OCI-LY1 (cell line): ENCODE measurements at regions not wholly inside any gene's neighbourhood (a gene's known extent, or its start where the extent isn't known, plus 50 kb on each side); places are given as distances from the start of the nearest gene placed in this dataset.

ENCODE experiments used
- H2AFZ ChIP-seq: fragments of 200-600 bp; sonication (generic), shearing (Covaris generic); 2 replicates; pipeline ENCODE4 v1.6.0; 2014; ENCODE audit warnings: antibody characterized with exemption, mild to moderate bottlenecking, low read length
- H3F3A ChIP-seq: fragments of 200-600 bp; sonication (generic), shearing (Covaris generic); 2 replicates; pipeline ENCODE4 v1.6.0; 2014; ENCODE audit warnings: mild to moderate bottlenecking, antibody characterized with exemption, low read length, moderate library complexity; ENCODE audit not compliant: insufficient read depth
- H3K27ac ChIP-seq: fragments of 200-600 bp; sonication (generic); 2 replicates; pipeline ENCODE4 v1.5.1; 2014; ENCODE audit warnings: low read length, mixed run types, mild to moderate bottlenecking, low read depth; ENCODE audit not compliant: poor library complexity, severe bottlenecking
- H3K27me3 ChIP-seq: fragments of 200-600 bp; sonication (generic); 2 replicates; pipeline ENCODE4 v1.6.0; 2014; ENCODE audit warnings: antibody characterized with exemption, mild to moderate bottlenecking, low read length, moderate library complexity; ENCODE audit not compliant: insufficient read depth
- H3K36me3 ChIP-seq: fragments of 200-600 bp; sonication (generic); 2 replicates; pipeline ENCODE4 v1.6.1; 2014; ENCODE audit warnings: mild to moderate bottlenecking, antibody characterized with exemption, low read length, moderate library complexity, mixed read lengths; ENCODE audit not compliant: insufficient read depth
- H3K4me1 ChIP-seq: fragments of 200-600 bp; sonication (generic); 2 replicates; pipeline ENCODE4 v1.5.1; 2014; ENCODE audit warnings: mild to moderate bottlenecking, low read length, moderate library complexity; ENCODE audit not compliant: insufficient read depth, severe bottlenecking
- H3K4me2 ChIP-seq: fragments of 200-600 bp; sonication (generic), shearing (Covaris generic); 2 replicates; pipeline ENCODE4 v1.6.1; 2014; ENCODE audit warnings: low read length
- H3K4me3 ChIP-seq: fragments of 200-600 bp; sonication (generic); 2 replicates; pipeline ENCODE4 v1.5.1; 2014; ENCODE audit warnings: low read length, low read depth, mild to moderate bottlenecking, mixed read lengths; ENCODE audit not compliant: poor library complexity, severe bottlenecking
- H3K79me2 ChIP-seq: fragments of 200-600 bp; shearing (Covaris generic); 2 replicates; pipeline ENCODE4 v1.6.1; 2016; ENCODE audit warnings: mixed run types, low read length, mixed read lengths; ENCODE audit not compliant: insufficient read depth
- H3K9ac ChIP-seq: fragments of 200-600 bp; sonication (generic), shearing (Covaris generic); 2 replicates; pipeline ENCODE4 v1.6.1; 2014; ENCODE audit warnings: mild to moderate bottlenecking, low read length, mixed read lengths
- H3K9me2 ChIP-seq: fragments of 200-600 bp; sonication (generic), shearing (Covaris generic); 2 replicates; pipeline ENCODE4 v1.6.1; 2014; ENCODE audit warnings: low read depth, mild to moderate bottlenecking, low read length, mixed read lengths
- H3K9me3 ChIP-seq: fragments of 200-600 bp; shearing (Covaris generic); 2 replicates; pipeline ENCODE4 v1.6.1; 2014; ENCODE audit warnings: low read length, mixed read lengths
- H4K20me1 ChIP-seq: fragments of 200-600 bp; sonication (generic), shearing (Covaris generic); 2 replicates; pipeline ENCODE4 v1.6.0; 2016; ENCODE audit warnings: mild to moderate bottlenecking, low read length; ENCODE audit not compliant: insufficient read depth
- EZH2 ChIP-seq: fragments of 200-600 bp; sonication (generic), shearing (Covaris generic); IDR thresholded peaks from 2 replicates; pipeline ENCODE4 v1.8.0; 2017; ENCODE audit warnings: borderline replicate concordance, mixed run types, mild to moderate bottlenecking, antibody characterized with exemption, low read length, moderate library complexity, mixed read lengths
- TF ChIP-seq, protein P1 (sequence below): fragments of 200-600 bp; sonication (generic), shearing (Covaris generic); IDR thresholded peaks from 2 replicates; pipeline ENCODE4 v1.5.1; 2017; ENCODE audit warnings: mild to moderate bottlenecking, antibody characterized with exemption, low read length, moderate library complexity, mixed read lengths

DNA sequence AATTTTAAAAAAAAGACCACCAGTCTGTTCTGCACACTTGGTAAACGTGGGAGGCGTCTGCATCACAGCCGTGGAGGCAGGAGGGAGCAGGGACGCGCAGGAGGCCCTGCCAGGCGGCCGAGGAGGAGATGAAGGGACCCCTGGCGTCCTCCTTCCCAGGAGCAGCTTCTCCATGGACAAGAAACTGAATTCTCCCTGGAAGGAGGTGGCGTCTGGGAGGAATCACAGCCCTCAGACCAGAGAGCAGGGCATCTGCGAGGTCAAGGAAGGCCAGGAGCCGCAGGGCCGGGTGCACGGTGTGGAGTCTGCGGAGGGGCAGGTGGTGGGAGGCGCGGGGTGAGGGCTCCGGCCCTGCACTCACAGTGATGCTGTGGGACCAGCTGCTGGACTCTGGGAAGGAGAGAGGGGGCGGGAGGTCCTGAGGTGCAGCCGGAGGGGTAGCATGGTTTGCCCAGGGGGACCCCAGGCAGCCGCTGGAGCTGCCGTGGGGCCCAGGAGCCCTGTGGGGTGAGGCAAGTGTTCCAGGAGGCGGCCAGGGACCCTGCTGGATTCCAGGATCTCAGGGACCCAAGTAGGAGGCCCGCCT is 73.5 kb upstream of the GALNT9 start:
- H3F3A ChIP-seq: no peaks in the 10 kb centered on the region
- no peak overlapping the region for H3K9ac ChIP-seq
- no peaks in the 10 kb centered on the region for H3K79me2 ChIP-seq
- H3K9me2 ChIP-seq: no peaks in the 10 kb centered on the region
- H3K27ac ChIP-seq: no peak overlapping the region
- H3K36me3 ChIP-seq: no peaks in the 10 kb centered on the region
- no peaks in the 10 kb centered on the region for H3K4me1 ChIP-seq
- H2AFZ ChIP-seq: no peak overlapping the region
- no peaks in the 10 kb centered on the region for H4K20me1 ChIP-seq
- no peak overlapping the region for H3K4me2 ChIP-seq
- no peak for TF ChIP-seq EZH2
- TF ChIP-seq, protein P1, sequence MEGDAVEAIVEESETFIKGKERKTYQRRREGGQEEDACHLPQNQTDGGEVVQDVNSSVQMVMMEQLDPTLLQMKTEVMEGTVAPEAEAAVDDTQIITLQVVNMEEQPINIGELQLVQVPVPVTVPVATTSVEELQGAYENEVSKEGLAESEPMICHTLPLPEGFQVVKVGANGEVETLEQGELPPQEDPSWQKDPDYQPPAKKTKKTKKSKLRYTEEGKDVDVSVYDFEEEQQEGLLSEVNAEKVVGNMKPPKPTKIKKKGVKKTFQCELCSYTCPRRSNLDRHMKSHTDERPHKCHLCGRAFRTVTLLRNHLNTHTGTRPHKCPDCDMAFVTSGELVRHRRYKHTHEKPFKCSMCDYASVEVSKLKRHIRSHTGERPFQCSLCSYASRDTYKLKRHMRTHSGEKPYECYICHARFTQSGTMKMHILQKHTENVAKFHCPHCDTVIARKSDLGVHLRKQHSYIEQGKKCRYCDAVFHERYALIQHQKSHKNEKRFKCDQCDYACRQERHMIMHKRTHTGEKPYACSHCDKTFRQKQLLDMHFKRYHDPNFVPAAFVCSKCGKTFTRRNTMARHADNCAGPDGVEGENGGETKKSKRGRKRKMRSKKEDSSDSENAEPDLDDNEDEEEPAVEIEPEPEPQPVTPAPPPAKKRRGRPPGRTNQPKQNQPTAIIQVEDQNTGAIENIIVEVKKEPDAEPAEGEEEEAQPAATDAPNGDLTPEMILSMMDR: no peak
- peaks cover 4% of the 10 kb centered on the region; the same call in 1 of the 2 replicates for H3K27me3 ChIP-seq
- H3K4me3 ChIP-seq: no peak overlapping the region
- H3K9me3 ChIP-seq: no peaks in the 10 kb centered on the region

DNA sequence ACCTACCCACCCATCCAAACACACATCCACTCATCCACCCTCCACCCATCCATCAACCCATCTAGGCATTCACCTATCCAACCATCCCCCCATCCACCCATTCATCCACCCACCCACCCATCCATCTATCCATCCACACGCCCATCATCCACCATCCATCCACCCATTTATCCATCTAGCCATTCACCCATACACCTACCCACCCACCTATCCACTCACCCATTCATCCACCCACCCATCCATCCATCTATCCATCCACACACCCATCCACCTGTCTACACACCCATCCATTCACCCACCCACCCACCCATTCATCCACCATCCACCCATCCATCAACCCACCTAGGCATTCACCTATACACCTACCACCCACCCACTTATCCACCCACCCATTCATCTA is 72.6 kb upstream of the GALNT9 start:
- TF ChIP-seq, protein P1: no peak
- TF ChIP-seq EZH2: no peak
- Histone ChIP-seq H3K27ac (no peak overlapping the region), H3K4me2 (no peak overlapping the region), H3K4me3 (no peak overlapping the region), H4K20me1 (no peaks in the 10 kb centered on the region), H3K9ac (no peak overlapping the region), H3K79me2 (no peaks in the 10 kb centered on the region), H3K4me1 (no peaks in the 10 kb centered on the region), H3K36me3 (no peaks in the 10 kb centered on the region), H3K9me2 (no peaks in the 10 kb centered on the region), H3K27me3 (peaks cover 4% of the 10 kb centered on the region; the same call in 1 of the 2 replicates), H2AFZ (no peak overlapping the region), H3K9me3 (no peaks in the 10 kb centered on the region), H3F3A (no peaks in the 10 kb centered on the region)

DNA sequence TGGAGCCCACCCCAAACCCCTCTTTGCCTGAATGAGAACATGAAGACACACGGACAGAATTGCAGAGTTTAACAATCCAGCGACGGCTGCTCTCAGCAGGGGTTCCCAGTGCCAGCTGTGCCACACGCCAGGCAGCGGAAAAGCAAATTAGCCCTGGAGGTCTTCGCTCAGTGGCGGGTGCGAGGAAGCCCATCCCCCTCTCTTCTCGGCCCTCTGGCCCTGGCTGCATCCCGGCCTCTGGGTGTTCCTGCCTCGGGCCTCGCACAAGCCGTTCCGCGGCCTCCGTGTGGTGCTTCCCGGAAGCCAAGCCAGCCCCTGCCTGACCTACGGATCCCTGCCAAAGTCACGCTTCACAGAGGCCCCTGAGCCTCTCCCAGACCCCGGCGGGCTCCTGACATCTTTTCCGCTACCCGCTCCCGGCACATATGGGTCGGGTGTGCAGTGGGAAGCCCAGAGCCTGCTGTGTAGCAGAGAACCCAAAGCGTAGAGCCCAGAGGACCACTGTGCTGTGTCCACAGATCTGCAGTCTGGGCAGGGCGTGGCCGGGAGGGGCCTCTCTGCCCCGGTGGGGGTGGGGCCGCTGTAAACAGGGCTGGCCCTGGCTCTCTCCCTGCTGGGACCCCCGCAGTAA is 70.7 kb upstream of the GALNT9 start:
- Histone ChIP-seq H3K9me2 (no peaks in the 10 kb centered on the region), H3K27me3 (peaks cover 4% of the 10 kb centered on the region; the same call in 1 of the 2 replicates), H3K9me3 (no peaks in the 10 kb centered on the region), H3K4me1 (no peaks in the 10 kb centered on the region), H3K9ac (no peak overlapping the region), H3K4me2 (no peak overlapping the region), H3F3A (no peaks in the 10 kb centered on the region), H3K4me3 (no peak overlapping the region), H3K27ac (no peak overlapping the region), H2AFZ (no peak overlapping the region), H3K79me2 (no peaks in the 10 kb centered on the region), H3K36me3 (no peaks in the 10 kb centered on the region), H4K20me1 (no peaks in the 10 kb centered on the region)
- TF ChIP-seq, protein P1: no peak
- no peak for TF ChIP-seq EZH2
